ENCODE measurements at regions not wholly inside any gene's neighbourhood (a gene's known extent, or its start where the extent isn't known, plus 50 kb on each side); places are given as distances from the start of the nearest gene placed in this dataset.

DNA sequence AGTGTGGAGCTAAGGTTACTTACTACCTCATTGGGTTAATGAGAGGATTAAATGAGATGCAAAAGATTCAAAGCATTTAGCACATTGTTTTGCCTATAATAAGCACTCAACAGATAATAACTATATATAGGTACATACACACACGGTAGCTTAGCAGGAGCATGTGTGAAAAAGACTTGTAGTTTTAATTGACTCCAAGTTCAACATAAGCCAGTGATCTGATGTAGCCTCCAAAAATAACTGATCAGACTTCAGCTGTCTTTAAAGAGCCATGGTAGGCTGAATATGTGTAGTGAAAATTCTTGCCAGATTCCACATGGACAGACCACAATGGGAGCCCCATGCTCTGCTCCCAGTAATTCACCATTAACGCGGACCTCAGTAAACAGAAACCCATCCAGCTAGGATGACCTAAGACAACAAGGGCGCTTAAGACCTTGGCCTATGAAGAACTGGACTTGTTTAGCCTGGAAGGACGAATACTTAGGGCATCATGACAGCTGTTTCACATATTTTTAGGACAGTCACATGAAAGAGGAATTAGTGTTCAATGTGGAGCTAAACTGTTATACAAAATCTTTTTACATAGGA, 115.1 kb upstream of the ZNF366 start:
- H3K4me3 ChIP-seq (ENCODE audit: low read length in 2 of 2), result no peak overlapping the region
- no peaks in the 10 kb centered on the region for H3K27me3 ChIP-seq (ENCODE audit: control insufficient read depth in 1 of 2, insufficient read depth in 2 of 2, low read length in 2 of 2)
- H3K9me3 ChIP-seq (ENCODE audit: control insufficient read depth in 2 of 2, low read length in 2 of 2), result no peaks in the 10 kb centered on the region
- no peak overlapping the region for H3K9ac ChIP-seq (ENCODE audit: low read length in 2 of 2)
- no peak overlapping the region for H3K27ac ChIP-seq (ENCODE audit: low read length)
- H3K36me3 ChIP-seq (ENCODE audit: control insufficient read depth in 2 of 2, insufficient read depth in 2 of 2, low read length in 2 of 2), result no peaks in the 10 kb centered on the region
- H3K4me1 ChIP-seq (ENCODE audit: control insufficient read depth, insufficient read depth, low read length), result peaks cover 8% of the 10 kb centered on the region

DNA sequence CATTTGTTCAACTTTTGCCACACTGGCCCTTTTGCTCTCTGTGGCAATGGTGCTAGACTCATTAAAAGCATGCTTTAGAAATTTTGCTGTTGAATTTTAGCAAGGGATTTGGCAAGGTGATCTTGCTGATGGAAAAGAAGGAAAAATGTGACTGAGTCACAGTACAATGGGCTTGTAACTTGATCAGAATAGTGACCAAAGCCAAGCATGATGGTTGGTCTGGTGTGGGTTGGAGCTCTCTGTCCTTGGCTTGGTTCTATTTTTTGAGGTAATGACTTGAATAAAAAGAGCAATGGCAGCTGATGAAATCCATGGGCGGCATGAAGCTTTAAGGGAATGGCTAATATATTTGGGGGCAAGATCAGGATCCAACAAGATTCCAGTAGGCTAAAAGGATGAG, 114.4 kb upstream of the ZNF366 start:
- H3K9ac ChIP-seq (ENCODE audit: low read length in 2 of 2), result no peak overlapping the region
- no peak overlapping the region for H3K27ac ChIP-seq (ENCODE audit: low read length)
- no peak overlapping the region for H3K4me3 ChIP-seq (ENCODE audit: low read length in 2 of 2)
- peaks cover 8% of the 10 kb centered on the region for H3K4me1 ChIP-seq (ENCODE audit: control insufficient read depth, insufficient read depth, low read length)
- no peaks in the 10 kb centered on the region for H3K36me3 ChIP-seq (ENCODE audit: control insufficient read depth in 2 of 2, insufficient read depth in 2 of 2, low read length in 2 of 2)
- H3K9me3 ChIP-seq (ENCODE audit: control insufficient read depth in 2 of 2, low read length in 2 of 2), result no peaks in the 10 kb centered on the region
- no peaks in the 10 kb centered on the region for H3K27me3 ChIP-seq (ENCODE audit: control insufficient read depth in 1 of 2, insufficient read depth in 2 of 2, low read length in 2 of 2)

DNA sequence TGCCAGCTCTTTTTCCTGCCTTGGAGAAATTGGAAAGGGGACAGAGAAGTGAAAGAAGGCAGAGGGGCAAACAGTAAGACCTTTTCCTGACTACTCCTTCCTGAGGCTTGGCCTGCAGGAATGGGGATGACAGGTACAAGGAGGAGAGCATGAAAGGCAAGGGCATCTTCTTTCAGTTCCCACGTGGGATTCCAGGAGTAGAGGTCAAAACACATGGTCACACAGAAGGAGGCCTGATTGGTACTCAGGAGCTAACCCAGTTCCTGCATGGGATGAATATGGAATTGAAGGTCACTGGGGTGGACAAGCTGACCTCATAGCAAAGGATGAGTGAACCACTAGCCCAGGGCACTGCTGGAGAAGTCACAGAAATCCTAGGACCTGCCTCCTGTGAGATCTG, 112.5 kb upstream of the ZNF366 start:
- Histone ChIP-seq H3K27ac (ENCODE audit: low read length) (no peak overlapping the region), H3K9me3 (ENCODE audit: control insufficient read depth in 2 of 2, low read length in 2 of 2) (no peaks in the 10 kb centered on the region), H3K36me3 (ENCODE audit: control insufficient read depth in 2 of 2, insufficient read depth in 2 of 2, low read length in 2 of 2) (no peaks in the 10 kb centered on the region), H3K4me3 (ENCODE audit: low read length in 2 of 2) (no peak overlapping the region), H3K9ac (ENCODE audit: low read length in 2 of 2) (no peak overlapping the region), H3K4me1 (ENCODE audit: control insufficient read depth, insufficient read depth, low read length) (peaks cover 3% of the 10 kb centered on the region), H3K27me3 (ENCODE audit: control insufficient read depth in 1 of 2, insufficient read depth in 2 of 2, low read length in 2 of 2) (no peaks in the 10 kb centered on the region)

DNA sequence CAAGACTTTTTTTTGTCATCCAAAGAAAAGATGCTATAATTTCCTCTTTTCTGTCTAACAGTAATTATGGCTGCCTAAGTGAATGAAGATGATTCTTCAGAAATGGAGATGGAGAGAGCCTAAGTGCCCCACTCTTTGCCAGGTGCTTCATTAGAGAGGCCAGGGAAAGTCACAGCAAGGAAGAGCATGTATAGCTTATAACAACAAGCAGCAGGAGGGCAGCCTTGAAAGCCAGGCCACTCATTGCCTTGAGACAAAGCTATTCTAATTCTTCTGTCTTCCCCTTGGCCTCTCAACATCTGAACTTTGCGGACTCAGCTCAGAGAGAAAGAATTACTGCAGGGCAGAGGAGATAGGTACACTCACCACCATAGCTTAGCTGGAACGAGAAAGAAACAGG, 112.0 kb upstream of the ZNF366 start:
- Histone ChIP-seq H3K4me1 (ENCODE audit: control insufficient read depth, insufficient read depth, low read length) (no peaks in the 10 kb centered on the region), H3K4me3 (ENCODE audit: low read length in 2 of 2) (no peak overlapping the region), H3K9me3 (ENCODE audit: control insufficient read depth in 2 of 2, low read length in 2 of 2) (no peaks in the 10 kb centered on the region), H3K9ac (ENCODE audit: low read length in 2 of 2) (no peak overlapping the region), H3K27me3 (ENCODE audit: control insufficient read depth in 1 of 2, insufficient read depth in 2 of 2, low read length in 2 of 2) (no peaks in the 10 kb centered on the region), H3K27ac (ENCODE audit: low read length) (no peak overlapping the region), H3K36me3 (ENCODE audit: control insufficient read depth in 2 of 2, insufficient read depth in 2 of 2, low read length in 2 of 2) (no peaks in the 10 kb centered on the region)

DNA sequence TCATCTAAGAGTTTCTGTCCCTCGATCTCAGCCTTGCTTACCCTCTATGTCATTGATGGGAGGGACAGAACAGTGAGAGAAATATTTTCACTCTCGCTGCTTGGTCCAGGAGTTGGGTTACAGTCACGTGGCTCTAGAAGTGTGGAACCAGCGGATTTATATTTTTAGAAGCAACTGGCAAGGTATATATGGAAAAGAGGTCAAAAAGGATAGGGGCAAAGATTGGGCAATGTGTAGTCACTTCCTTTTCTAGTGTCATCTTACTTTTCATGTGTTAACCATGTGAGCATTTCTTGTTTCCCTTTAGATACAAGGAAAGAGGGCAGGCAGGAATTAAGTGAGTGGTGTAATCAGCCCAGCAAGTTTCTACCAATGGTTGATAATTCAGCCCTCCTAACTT, 111.5 kb upstream of the ZNF366 start:
- no peaks in the 10 kb centered on the region for H3K27me3 ChIP-seq (ENCODE audit: control insufficient read depth in 1 of 2, insufficient read depth in 2 of 2, low read length in 2 of 2)
- no peak overlapping the region for H3K4me3 ChIP-seq (ENCODE audit: low read length in 2 of 2)
- no peaks in the 10 kb centered on the region for H3K4me1 ChIP-seq (ENCODE audit: control insufficient read depth, insufficient read depth, low read length)
- no peaks in the 10 kb centered on the region for H3K9me3 ChIP-seq (ENCODE audit: control insufficient read depth in 2 of 2, low read length in 2 of 2)
- H3K36me3 ChIP-seq (ENCODE audit: control insufficient read depth in 2 of 2, insufficient read depth in 2 of 2, low read length in 2 of 2), result no peaks in the 10 kb centered on the region
- no peak overlapping the region for H3K27ac ChIP-seq (ENCODE audit: low read length)
- H3K9ac ChIP-seq (ENCODE audit: low read length in 2 of 2), result no peak overlapping the region

DNA sequence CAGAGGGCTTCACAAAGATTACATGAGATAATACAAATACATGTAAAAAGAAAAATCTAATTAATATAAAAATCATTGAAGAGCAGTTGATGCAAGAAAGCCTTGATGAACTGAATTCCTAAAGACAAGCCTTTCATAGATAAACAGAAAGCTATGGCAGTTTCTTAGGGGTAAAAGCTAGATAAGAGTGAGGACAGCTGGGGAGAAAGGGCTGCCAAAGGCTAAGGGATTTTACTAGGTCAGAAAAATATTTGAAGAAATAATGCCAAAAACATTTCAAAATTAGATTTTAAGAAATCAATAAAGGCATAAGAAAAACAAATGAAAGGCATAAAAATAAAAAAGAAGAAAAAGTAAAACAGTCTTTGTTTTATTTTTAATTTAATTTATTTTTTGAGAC, 107.9 kb upstream of the ZNF366 start:
- Histone ChIP-seq H3K36me3 (ENCODE audit: control insufficient read depth in 2 of 2, insufficient read depth in 2 of 2, low read length in 2 of 2) (no peaks in the 10 kb centered on the region), H3K9ac (ENCODE audit: low read length in 2 of 2) (no peak overlapping the region), H3K4me1 (ENCODE audit: control insufficient read depth, insufficient read depth, low read length) (no peaks in the 10 kb centered on the region), H3K27ac (ENCODE audit: low read length) (no peak overlapping the region), H3K4me3 (ENCODE audit: low read length in 2 of 2) (no peak overlapping the region), H3K27me3 (ENCODE audit: control insufficient read depth in 1 of 2, insufficient read depth in 2 of 2, low read length in 2 of 2) (no peaks in the 10 kb centered on the region), H3K9me3 (ENCODE audit: control insufficient read depth in 2 of 2, low read length in 2 of 2) (no peaks in the 10 kb centered on the region)

DNA sequence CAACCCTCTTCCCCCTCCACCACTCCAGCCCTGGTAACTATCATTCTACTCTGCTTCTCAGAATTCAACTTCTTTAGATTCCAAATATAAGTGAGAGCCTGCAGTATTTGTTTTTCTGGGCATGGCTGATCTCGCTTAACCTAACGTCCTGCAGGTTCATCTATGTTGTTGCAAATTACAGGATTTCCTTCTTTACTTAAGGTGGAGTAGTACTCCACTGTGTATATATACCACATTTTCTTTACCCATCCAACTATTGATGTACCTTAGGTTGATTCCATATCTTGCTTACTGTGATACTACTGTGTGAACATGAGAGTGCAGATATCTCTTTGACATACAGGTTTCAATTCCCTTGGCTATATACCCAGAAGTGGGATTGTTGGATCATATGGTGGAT, 106.3 kb upstream of the ZNF366 start:
- Histone ChIP-seq H3K4me3 (ENCODE audit: low read length in 2 of 2) (no peak overlapping the region), H3K36me3 (ENCODE audit: control insufficient read depth in 2 of 2, insufficient read depth in 2 of 2, low read length in 2 of 2) (no peaks in the 10 kb centered on the region), H3K9ac (ENCODE audit: low read length in 2 of 2) (no peak overlapping the region), H3K27ac (ENCODE audit: low read length) (no peak overlapping the region), H3K4me1 (ENCODE audit: control insufficient read depth, insufficient read depth, low read length) (no peaks in the 10 kb centered on the region), H3K9me3 (ENCODE audit: control insufficient read depth in 2 of 2, low read length in 2 of 2) (no peaks in the 10 kb centered on the region), H3K27me3 (ENCODE audit: control insufficient read depth in 1 of 2, insufficient read depth in 2 of 2, low read length in 2 of 2) (no peaks in the 10 kb centered on the region)

DNA sequence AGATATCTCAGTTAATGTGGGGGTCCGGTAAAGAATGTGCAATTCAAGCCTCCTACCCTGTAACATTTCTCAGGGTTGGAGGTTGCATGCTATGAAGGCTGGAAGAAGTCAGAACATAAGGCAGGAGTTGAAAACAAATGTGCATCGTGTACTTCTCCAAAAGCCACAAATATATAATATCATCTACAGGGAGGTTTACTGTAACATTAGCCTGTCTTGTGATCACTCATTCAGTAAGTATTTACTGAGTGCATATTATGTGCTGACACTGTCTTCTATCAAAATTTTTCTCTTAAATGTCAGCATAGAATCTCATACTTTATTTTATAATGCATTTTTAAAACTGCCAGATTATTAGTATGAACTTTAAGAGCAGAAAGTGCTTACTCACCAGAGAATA, 105.6 kb upstream of the ZNF366 start:
- H3K36me3 ChIP-seq (ENCODE audit: control insufficient read depth in 2 of 2, insufficient read depth in 2 of 2, low read length in 2 of 2), result no peaks in the 10 kb centered on the region
- no peaks in the 10 kb centered on the region for H3K4me1 ChIP-seq (ENCODE audit: control insufficient read depth, insufficient read depth, low read length)
- no peak overlapping the region for H3K4me3 ChIP-seq (ENCODE audit: low read length in 2 of 2)
- H3K9me3 ChIP-seq (ENCODE audit: control insufficient read depth in 2 of 2, low read length in 2 of 2), result no peaks in the 10 kb centered on the region
- no peaks in the 10 kb centered on the region for H3K27me3 ChIP-seq (ENCODE audit: control insufficient read depth in 1 of 2, insufficient read depth in 2 of 2, low read length in 2 of 2)
- H3K9ac ChIP-seq (ENCODE audit: low read length in 2 of 2), result no peak overlapping the region
- no peak overlapping the region for H3K27ac ChIP-seq (ENCODE audit: low read length)

DNA sequence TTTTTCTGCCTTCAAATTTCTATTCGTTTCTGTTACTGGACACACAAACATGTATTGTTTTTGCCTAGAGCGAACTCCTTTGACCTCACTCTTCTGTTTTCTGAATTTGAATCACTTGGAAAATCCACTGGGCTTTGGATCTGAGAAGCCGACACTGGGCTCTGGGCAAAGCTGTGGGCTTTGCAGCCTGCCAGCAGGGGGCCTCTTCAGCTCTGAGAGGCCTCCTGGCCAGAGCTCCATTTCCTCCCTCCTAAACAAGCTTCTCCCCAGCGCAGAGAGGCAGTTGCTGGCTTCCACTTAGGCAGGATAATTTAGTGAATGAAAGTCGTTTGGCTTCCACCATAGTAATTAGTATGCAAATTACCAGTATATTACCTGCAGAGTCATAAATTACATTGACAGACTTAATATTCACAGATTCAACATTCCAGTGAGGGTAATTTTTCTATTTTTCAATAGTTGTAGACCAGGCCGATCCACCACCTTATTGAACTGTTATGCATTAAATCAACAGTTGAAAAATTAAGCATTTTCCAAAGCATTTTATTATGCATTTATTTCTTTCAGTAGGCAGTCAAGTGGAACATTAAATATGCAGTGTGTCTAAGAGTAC, 104.0 kb upstream of the ZNF366 start:
- Histone ChIP-seq H3K4me3 (ENCODE audit: low read length in 2 of 2) (no peak overlapping the region), H3K27me3 (ENCODE audit: control insufficient read depth in 1 of 2, insufficient read depth in 2 of 2, low read length in 2 of 2) (no peaks in the 10 kb centered on the region), H3K9ac (ENCODE audit: low read length in 2 of 2) (peak overlapping the region in 1 of 2 donors; percentile 25), H3K4me1 (ENCODE audit: control insufficient read depth, insufficient read depth, low read length) (no peaks in the 10 kb centered on the region), H3K36me3 (ENCODE audit: control insufficient read depth in 2 of 2, insufficient read depth in 2 of 2, low read length in 2 of 2) (no peaks in the 10 kb centered on the region), H3K9me3 (ENCODE audit: control insufficient read depth in 2 of 2, low read length in 2 of 2) (no peaks in the 10 kb centered on the region), H3K27ac (ENCODE audit: low read length) (no peak overlapping the region)

DNA sequence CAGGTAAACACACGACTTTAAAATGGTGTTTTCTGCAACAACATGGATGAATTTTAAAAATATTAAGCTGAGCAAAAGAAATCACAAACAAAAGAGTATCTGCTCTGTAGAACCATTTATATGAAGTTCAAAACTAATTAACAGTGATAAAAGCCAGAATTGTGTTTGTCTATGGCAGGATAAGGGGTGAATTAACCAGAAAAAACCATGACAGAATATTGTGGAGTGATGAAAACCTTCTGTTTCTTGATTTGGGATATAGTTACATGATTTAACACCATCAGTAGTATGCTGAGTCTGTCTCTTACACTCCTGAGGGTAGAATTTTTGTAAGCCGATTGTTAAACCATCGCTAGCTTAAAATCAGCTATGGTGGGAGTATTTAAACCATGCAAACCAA, 101.7 kb upstream of the ZNF366 start:
- Histone ChIP-seq H3K4me3 (ENCODE audit: low read length in 2 of 2) (no peak overlapping the region), H3K9ac (ENCODE audit: low read length in 2 of 2) (no peak overlapping the region), H3K9me3 (ENCODE audit: control insufficient read depth in 2 of 2, low read length in 2 of 2) (no peaks in the 10 kb centered on the region), H3K27ac (ENCODE audit: low read length) (no peak overlapping the region), H3K4me1 (ENCODE audit: control insufficient read depth, insufficient read depth, low read length) (no peaks in the 10 kb centered on the region), H3K27me3 (ENCODE audit: control insufficient read depth in 1 of 2, insufficient read depth in 2 of 2, low read length in 2 of 2) (no peaks in the 10 kb centered on the region), H3K36me3 (ENCODE audit: control insufficient read depth in 2 of 2, insufficient read depth in 2 of 2, low read length in 2 of 2) (no peaks in the 10 kb centered on the region)

DNA sequence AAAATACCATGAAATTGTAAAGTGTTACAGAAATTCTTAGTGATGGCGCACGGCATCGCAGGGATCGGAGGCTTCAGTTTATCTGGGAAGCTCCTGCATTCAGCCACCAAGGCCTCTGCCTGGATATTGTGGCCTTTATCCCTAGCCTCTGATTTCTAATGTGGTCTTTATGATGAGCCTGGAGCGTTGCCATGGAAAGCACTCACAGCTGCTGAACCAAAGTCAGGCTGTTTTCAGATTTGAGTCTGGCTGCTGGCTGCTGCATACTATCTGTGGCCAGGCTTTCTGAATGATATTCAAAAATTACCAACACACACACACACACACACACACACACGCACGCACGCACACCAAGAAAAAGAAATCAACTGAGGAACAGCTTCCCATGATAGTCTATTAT, 101.1 kb upstream of the ZNF366 start:
- H3K9me3 ChIP-seq (ENCODE audit: control insufficient read depth in 2 of 2, low read length in 2 of 2), result no peaks in the 10 kb centered on the region
- H3K36me3 ChIP-seq (ENCODE audit: control insufficient read depth in 2 of 2, insufficient read depth in 2 of 2, low read length in 2 of 2), result no peaks in the 10 kb centered on the region
- H3K27ac ChIP-seq (ENCODE audit: low read length), result no peak overlapping the region
- no peak overlapping the region for H3K4me3 ChIP-seq (ENCODE audit: low read length in 2 of 2)
- H3K9ac ChIP-seq (ENCODE audit: low read length in 2 of 2), result no peak overlapping the region
- H3K27me3 ChIP-seq (ENCODE audit: control insufficient read depth in 1 of 2, insufficient read depth in 2 of 2, low read length in 2 of 2), result no peaks in the 10 kb centered on the region
- H3K4me1 ChIP-seq (ENCODE audit: control insufficient read depth, insufficient read depth, low read length), result no peaks in the 10 kb centered on the region

All from stomach smooth muscle (tissue), 2 donors.